ENCODE measurements at regions not wholly inside any gene's neighbourhood (a gene's known extent, or its start where the extent isn't known, plus 50 kb on each side); places are given as distances from the start of the nearest gene placed in this dataset.
"Not testable (repeated sequence)": the region's sequence is repeated elsewhere in the genome, so short reads cannot be mapped to it uniquely, and the experiment has no call there.

GRCh38 chr2:106339609-106340008 is 128.6 kb downstream of the RGPD3 start:
- no peak for DNase-seq

DNA sequence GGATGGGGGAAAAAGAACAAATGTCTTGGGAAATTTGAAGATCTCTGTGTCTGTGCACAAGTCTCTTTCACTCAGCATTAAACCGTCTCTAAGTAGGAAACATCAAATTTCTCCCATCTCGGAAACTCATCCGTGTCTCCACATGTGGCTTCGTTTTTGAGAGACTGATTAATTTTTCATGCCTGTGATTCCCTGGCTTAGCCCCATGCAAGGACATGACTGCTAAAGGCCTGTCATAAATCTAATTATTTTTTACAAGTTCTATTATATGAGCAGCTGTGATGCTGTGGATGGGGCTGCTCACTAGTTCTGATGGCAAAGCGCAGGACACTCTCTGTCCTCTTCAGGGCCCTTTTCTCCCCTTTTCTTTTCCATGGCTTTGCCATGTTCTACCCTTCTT is 129.1 kb downstream of the RGPD3 start:
- no peak for DNase-seq

- DNase-seq = no peak
These were observed 130.2 kb downstream of the RGPD3 start for GRCh38 chr2:106338043-106338442.

DNA sequence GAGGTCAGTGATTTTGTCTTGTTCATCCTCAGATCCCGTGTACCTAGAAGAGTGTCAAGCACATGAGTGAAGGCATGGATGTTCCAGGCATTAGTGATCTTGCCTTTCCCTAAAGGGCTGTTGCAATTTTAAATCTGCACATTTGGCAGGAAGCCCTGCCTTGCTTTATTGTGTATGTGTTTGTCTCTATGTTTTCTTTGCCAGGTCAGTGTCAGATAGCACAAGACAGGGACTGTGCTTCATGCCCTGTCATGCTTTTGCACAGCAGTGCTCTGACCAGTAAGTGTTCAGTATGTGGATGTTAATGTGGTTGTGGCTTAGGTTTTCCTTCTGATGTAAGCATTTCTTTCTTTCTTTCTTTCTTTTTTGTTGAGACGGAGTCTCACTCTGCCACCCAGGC is 131.5 kb downstream of the RGPD3 start:
- DNase-seq = no peak

DNA sequence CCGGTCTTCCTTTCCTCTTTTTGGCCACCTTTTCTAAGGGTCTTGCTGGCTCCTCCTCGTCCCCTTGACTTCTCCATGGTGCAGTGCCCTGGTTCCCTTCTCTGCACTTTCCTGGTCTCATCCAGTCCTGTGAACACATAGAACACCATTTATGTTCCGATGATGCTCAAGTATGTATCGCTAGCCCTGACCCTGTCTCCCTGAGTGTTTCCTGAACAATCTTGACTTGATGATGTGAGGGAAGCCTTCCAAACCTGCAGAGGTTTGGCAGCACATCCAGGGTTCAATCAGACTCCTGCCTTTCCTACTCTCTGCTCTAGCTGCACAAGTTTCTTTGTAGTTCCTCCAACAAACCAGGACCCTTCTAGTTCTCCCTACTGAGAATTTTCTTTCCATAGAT is 132.1 kb downstream of the RGPD3 start:
- no peak for DNase-seq

GRCh38 chr2:106334802-106335201 is 133.4 kb downstream of the RGPD3 start:
- DNase-seq = no peak

- DNase-seq = not testable (repeated sequence)
These were observed 134.8 kb downstream of the RGPD3 start for GRCh38 chr2:106333253-106333873.

DNA sequence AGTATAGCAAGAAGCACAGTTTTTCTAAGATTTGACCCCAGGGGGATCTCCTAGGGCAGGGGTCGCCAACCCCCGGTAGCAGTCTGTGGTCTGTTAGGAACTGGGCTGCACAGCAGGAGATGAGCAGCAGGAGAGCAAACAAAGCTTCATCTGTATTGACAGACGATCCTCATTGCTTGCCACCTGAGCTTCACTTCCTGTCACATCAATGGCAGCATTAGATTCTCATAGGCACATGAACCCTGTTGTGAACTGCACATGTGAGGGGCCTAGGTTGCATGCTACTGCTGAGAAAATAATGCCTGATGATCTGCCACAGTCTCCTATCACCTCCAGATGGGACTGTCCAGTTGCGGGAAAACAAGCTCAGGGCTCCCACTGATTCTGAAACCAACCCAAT is 136.2 kb downstream of the RGPD3 start:
- DNase-seq = no peak

DNA sequence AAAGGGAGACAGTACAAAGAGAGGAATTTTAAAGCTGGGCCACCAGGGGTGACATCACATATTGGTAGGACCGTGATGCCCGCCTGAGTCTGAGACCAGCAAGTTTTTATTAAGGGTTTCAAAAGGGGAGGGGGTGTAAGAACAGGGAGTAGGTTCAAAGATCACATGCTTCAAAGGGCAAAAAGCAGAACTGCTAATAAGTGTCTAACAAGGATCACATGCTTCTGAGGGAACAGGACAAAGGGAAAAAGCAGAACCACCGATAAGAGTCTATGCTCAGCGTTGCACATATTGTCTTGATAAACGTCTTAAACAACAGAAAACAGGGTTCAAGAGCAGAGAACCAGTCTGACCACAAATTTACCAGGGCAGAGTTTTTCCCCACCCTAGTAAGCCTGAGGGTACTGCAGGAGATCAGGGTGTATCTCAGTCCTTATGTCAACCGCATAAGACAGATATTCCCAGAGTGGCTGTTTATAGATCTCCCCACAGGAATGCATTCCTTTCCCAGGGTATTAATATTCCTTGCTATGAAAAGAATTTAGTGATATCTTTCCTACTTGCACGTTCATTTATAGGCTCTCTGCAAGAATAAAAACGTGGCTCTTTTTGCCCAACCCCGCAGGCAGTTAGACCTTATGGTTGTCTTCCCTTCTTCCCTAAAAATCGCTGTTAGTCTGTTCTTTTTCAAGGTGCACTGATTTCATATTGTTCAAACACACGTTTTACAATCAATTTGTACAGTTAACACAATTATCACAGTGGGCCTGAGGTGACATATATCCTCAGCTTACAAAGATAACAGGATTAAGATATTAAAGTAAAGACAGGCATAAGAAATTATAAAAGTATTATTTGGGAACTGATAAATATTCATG is 136.5 kb upstream of the UXS1 start:
- DNase-seq = not testable (repeated sequence)

GRCh38 chr2:106323337-106324013 is 129.4 kb upstream of the UXS1 start:
- no peak for DNase-seq

GRCh38 chr2:106322281-106322680 is 128.2 kb upstream of the UXS1 start:
- no peak for DNase-seq

GRCh38 chr2:106320439-106320838 is 126.3 kb upstream of the UXS1 start:
- DNase-seq = not testable (repeated sequence)

DNA sequence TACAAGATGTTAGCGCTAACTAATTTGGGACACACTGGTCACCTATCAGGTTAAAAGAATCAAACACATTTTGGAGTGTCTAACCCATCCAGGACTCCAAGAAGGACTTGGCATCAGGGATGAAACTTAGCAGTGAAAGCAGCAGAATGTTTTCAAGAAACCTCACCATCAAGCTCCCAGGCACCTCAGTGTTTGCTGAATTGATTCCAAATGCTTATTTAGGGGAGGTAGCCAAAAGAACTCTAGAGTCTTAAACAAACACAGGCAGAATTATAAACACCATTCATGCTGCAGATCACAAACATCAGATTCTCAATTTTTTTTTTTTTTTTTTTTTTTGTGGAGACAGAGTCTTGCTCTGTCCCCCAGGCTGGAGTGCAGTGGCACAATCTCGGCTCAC is 122.8 kb upstream of the UXS1 start:
- no peak for DNase-seq

- DNase-seq = no peak
These were observed 120.3 kb upstream of the UXS1 start for GRCh38 chr2:106314444-106314843.

DNA sequence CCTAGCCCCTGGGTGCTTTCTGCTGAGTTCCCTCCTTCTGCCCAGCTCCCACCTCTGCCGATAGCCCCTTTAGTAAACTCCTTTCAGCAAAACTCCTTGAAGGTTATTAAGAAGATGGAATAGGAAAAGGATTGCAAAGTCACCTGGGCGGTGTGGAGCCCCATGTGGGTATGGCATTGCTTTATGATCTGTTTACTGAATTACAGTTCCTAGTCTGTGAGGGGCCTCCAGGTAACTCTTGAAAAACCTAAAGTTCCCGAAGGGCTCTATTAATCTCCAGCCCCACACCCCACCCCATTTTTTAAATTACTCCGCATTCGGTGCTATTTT is 116.9 kb upstream of the UXS1 start:
- DNase-seq = no peak

- no peak for DNase-seq
These were observed 113.8 kb upstream of the UXS1 start for GRCh38 chr2:106307860-106308259.

- no peak for DNase-seq
These were observed 112.3 kb upstream of the UXS1 start for GRCh38 chr2:106306387-106306786.

- no peak for DNase-seq
These were observed 110.6 kb upstream of the UXS1 start for GRCh38 chr2:106304612-106305184.

GRCh38 chr2:106299696-106300095 is 105.6 kb upstream of the UXS1 start:
- DNase-seq = no peak

- no peak for DNase-seq
These were observed 102.2 kb upstream of the UXS1 start for GRCh38 chr2:106296182-106296815.

GRCh38 chr2:106294182-106294581 is 100.1 kb upstream of the UXS1 start:
- DNase-seq = no peak

- no peak for DNase-seq
These were observed 99.2 kb upstream of the UXS1 start for GRCh38 chr2:106293271-106293783.

GRCh38 chr2:106292627-106293026 is 98.5 kb upstream of the UXS1 start:
- no peak for DNase-seq
